ENCODE measurements at regions not wholly inside any gene's neighbourhood (a gene's known extent, or its start where the extent isn't known, plus 50 kb on each side); places are given as distances from the start of the nearest gene placed in this dataset.

- Histone ChIP-seq H3K27me3 (ENCODE audit: insufficient read depth, low read length, poor library complexity) (no peaks in the 10 kb centered on the region), H4K20me1 (ENCODE audit: insufficient read depth, low read length) (no peaks in the 10 kb centered on the region), H3K9ac (ENCODE audit: low read depth, low read length) (no peak overlapping the region), H2AFZ (ENCODE audit: low read depth, low read length) (no peak overlapping the region), H3K36me3 (ENCODE audit: insufficient read depth, low read length) (no peaks in the 10 kb centered on the region), H3K9me3 (ENCODE audit: insufficient read depth, low read length, severe bottlenecking) (no peaks in the 10 kb centered on the region), H3K4me3 (ENCODE audit: low read depth in 1 of 2, low read length in 2 of 2) (no peak overlapping the region), H3K4me2 (ENCODE audit: insufficient read depth, low read length) (no peak overlapping the region), H3K27ac (ENCODE audit: low read length) (no peak overlapping the region), H3K79me2 (ENCODE audit: insufficient read depth, low read length) (no peaks in the 10 kb centered on the region), H3K4me1 (ENCODE audit: insufficient read depth, low read length) (no peaks in the 10 kb centered on the region)
- DNase-seq, result no peak
- TF ChIP-seq CTCF (IDR thresholded peaks at IDR 0.05; ENCODE audit: borderline replicate concordance, extremely low read depth, low read length, poor library complexity, severe bottlenecking) (no peak), EZH2 (IDR thresholded peaks at IDR 0.05; ENCODE audit: borderline replicate concordance, low read depth, low read length, severe bottlenecking) (no peak)
- ATAC-seq (ENCODE audit: insufficient read depth, low read depth), result no peak
Observed at GRCh38 chr7:16343612-16344011, 77.7 kb downstream of the CRPPA start.

GRCh38 chr7:16338065-16338464, 83.3 kb downstream of the CRPPA start:
- no peaks in the 10 kb centered on the region for H3K9me3 ChIP-seq (ENCODE audit: insufficient read depth, low read length, severe bottlenecking)
- no peaks in the 10 kb centered on the region for H3K4me1 ChIP-seq (ENCODE audit: insufficient read depth, low read length)
- H3K79me2 ChIP-seq (ENCODE audit: insufficient read depth, low read length), result no peaks in the 10 kb centered on the region
- no peak overlapping the region for H3K9ac ChIP-seq (ENCODE audit: low read depth, low read length)
- H3K4me2 ChIP-seq (ENCODE audit: insufficient read depth, low read length), result no peak overlapping the region
- no peak overlapping the region for H3K4me3 ChIP-seq (ENCODE audit: low read depth in 1 of 2, low read length in 2 of 2)
- no peak overlapping the region for H3K27ac ChIP-seq (ENCODE audit: low read length)
- H2AFZ ChIP-seq (ENCODE audit: low read depth, low read length), result no peak overlapping the region
- H3K36me3 ChIP-seq (ENCODE audit: insufficient read depth, low read length), result no peaks in the 10 kb centered on the region
- TF ChIP-seq CTCF (IDR thresholded peaks at IDR 0.05; ENCODE audit: borderline replicate concordance, extremely low read depth, low read length, poor library complexity, severe bottlenecking) (no peak), EZH2 (IDR thresholded peaks at IDR 0.05; ENCODE audit: borderline replicate concordance, low read depth, low read length, severe bottlenecking) (no peak)
- H3K27me3 ChIP-seq (ENCODE audit: insufficient read depth, low read length, poor library complexity), result no peaks in the 10 kb centered on the region
- no peak for DNase-seq
- no peaks in the 10 kb centered on the region for H4K20me1 ChIP-seq (ENCODE audit: insufficient read depth, low read length)
- no peak for ATAC-seq (ENCODE audit: insufficient read depth, low read depth)

- H3K36me3 ChIP-seq (ENCODE audit: insufficient read depth, low read length), result no peaks in the 10 kb centered on the region
- H3K27ac ChIP-seq (ENCODE audit: low read length), result no peak overlapping the region
- H3K27me3 ChIP-seq (ENCODE audit: insufficient read depth, low read length, poor library complexity), result no peaks in the 10 kb centered on the region
- no peaks in the 10 kb centered on the region for H3K79me2 ChIP-seq (ENCODE audit: insufficient read depth, low read length)
- H3K4me1 ChIP-seq (ENCODE audit: insufficient read depth, low read length), result no peaks in the 10 kb centered on the region
- TF ChIP-seq EZH2 (IDR thresholded peaks at IDR 0.05; ENCODE audit: borderline replicate concordance, low read depth, low read length, severe bottlenecking) (no peak), CTCF (IDR thresholded peaks at IDR 0.05; ENCODE audit: borderline replicate concordance, extremely low read depth, low read length, poor library complexity, severe bottlenecking) (no peak)
- no peaks in the 10 kb centered on the region for H4K20me1 ChIP-seq (ENCODE audit: insufficient read depth, low read length)
- DNase-seq (no peak), ATAC-seq (ENCODE audit: insufficient read depth, low read depth) (no peak)
- no peak overlapping the region for H3K4me2 ChIP-seq (ENCODE audit: insufficient read depth, low read length)
- no peaks in the 10 kb centered on the region for H3K9me3 ChIP-seq (ENCODE audit: insufficient read depth, low read length, severe bottlenecking)
- no peak overlapping the region for H2AFZ ChIP-seq (ENCODE audit: low read depth, low read length)
- H3K9ac ChIP-seq (ENCODE audit: low read depth, low read length), result no peak overlapping the region
- H3K4me3 ChIP-seq (ENCODE audit: low read depth in 1 of 2, low read length in 2 of 2), result no peak overlapping the region
Observed at GRCh38 chr7:16326106-16326505, 95.2 kb downstream of the CRPPA start.

GRCh38 chr7:16323313-16323712, 98.0 kb downstream of the CRPPA start:
- H3K27ac ChIP-seq (ENCODE audit: low read length), result no peak overlapping the region
- no peak overlapping the region for H2AFZ ChIP-seq (ENCODE audit: low read depth, low read length)
- H3K79me2 ChIP-seq (ENCODE audit: insufficient read depth, low read length), result no peaks in the 10 kb centered on the region
- ATAC-seq (ENCODE audit: insufficient read depth, low read depth) (no peak), DNase-seq (no peak)
- H3K27me3 ChIP-seq (ENCODE audit: insufficient read depth, low read length, poor library complexity), result no peaks in the 10 kb centered on the region
- no peaks in the 10 kb centered on the region for H3K9me3 ChIP-seq (ENCODE audit: insufficient read depth, low read length, severe bottlenecking)
- no peaks in the 10 kb centered on the region for H3K36me3 ChIP-seq (ENCODE audit: insufficient read depth, low read length)
- no peaks in the 10 kb centered on the region for H3K4me1 ChIP-seq (ENCODE audit: insufficient read depth, low read length)
- TF ChIP-seq CTCF (IDR thresholded peaks at IDR 0.05; ENCODE audit: borderline replicate concordance, extremely low read depth, low read length, poor library complexity, severe bottlenecking), result no peak
- TF ChIP-seq EZH2 (IDR thresholded peaks at IDR 0.05; ENCODE audit: borderline replicate concordance, low read depth, low read length, severe bottlenecking), result no peak
- H3K9ac ChIP-seq (ENCODE audit: low read depth, low read length), result no peak overlapping the region
- no peak overlapping the region for H3K4me2 ChIP-seq (ENCODE audit: insufficient read depth, low read length)
- H3K4me3 ChIP-seq (ENCODE audit: low read depth in 1 of 2, low read length in 2 of 2), result no peak overlapping the region
- no peaks in the 10 kb centered on the region for H4K20me1 ChIP-seq (ENCODE audit: insufficient read depth, low read length)
